HepG2 (cell line): ENCODE measurements at regions not wholly inside any gene's neighbourhood (a gene's known extent, or its start where the extent isn't known, plus 50 kb on each side); places are given as distances from the start of the nearest gene placed in this dataset.

Experiments
- ATF7-NPFF ChIP-seq: sonication (generic); formaldehyde crosslinking; IDR thresholded peaks from 2 replicates; pipeline ENCODE4 v1.8.1; 2023; ENCODE audit warnings: mild to moderate bottlenecking, low read depth, missing genetic modification reagents, moderate library complexity
- ELF1 ChIP-seq: sonication (generic); formaldehyde crosslinking; IDR thresholded peaks from 2 replicates; pipeline ENCODE4 v1.4.0; 2020; ENCODE audit warnings: missing genetic modification reagents
- ELK4 ChIP-seq: sonication (generic); formaldehyde crosslinking; IDR thresholded peaks from 2 replicates; pipeline ENCODE4 v1.9.0; 2021; ENCODE audit warnings: missing genetic modification reagents, borderline replicate concordance
- FIP1L1 ChIP-seq: fragments of 200-400 bp; formaldehyde crosslinking; IDR thresholded peaks from 2 replicates; pipeline ENCODE4 v1.6.1; 2018; ENCODE audit warnings: low read depth, mild to moderate bottlenecking, low read length, moderate library complexity, borderline replicate concordance; ENCODE audit not compliant: insufficient read depth
- GLMP ChIP-seq: sonication (generic); formaldehyde crosslinking; IDR thresholded peaks from 2 replicates; pipeline ENCODE4 v1.9.0; 2021; ENCODE audit warnings: missing genetic modification reagents, mild to moderate bottlenecking, borderline replicate concordance
- HNRNPK ChIP-seq: fragments of 200-400 bp; formaldehyde crosslinking; IDR thresholded peaks from 2 replicates; pipeline ENCODE4 v1.6.1; 2018; ENCODE audit warnings: low read length, low read depth, moderate library complexity, mild to moderate bottlenecking; ENCODE audit not compliant: poor library complexity, severe bottlenecking
- JUND ChIP-seq: sonication (generic); formaldehyde crosslinking; IDR thresholded peaks from 2 replicates; pipeline ENCODE4 v1.8.0; 2022; ENCODE audit warnings: mild to moderate bottlenecking, missing genetic modification reagents
- MIER3 ChIP-seq: IDR thresholded peaks from 2 replicates; pipeline ENCODE4 v1.6.1; 2016; ENCODE audit warnings: missing compliant biosample characterization, borderline replicate concordance
- NPAS2 ChIP-seq: sonication (generic); formaldehyde crosslinking; IDR thresholded peaks from 2 replicates; pipeline ENCODE4 v1.8.0; 2022; ENCODE audit warnings: mild to moderate bottlenecking, missing genetic modification reagents, borderline replicate concordance
- POLR2G ChIP-seq: fragments of 200-400 bp; formaldehyde crosslinking; IDR thresholded peaks from 2 replicates; pipeline ENCODE4 v1.6.1; 2018; ENCODE audit warnings: mild to moderate bottlenecking, low read depth, low read length, moderate library complexity
- REL ChIP-seq: sonication (generic); formaldehyde crosslinking; conservative IDR thresholded peaks from 2 replicates; pipeline ENCODE4 v1.8.0; 2022; ENCODE audit warnings: mild to moderate bottlenecking, missing genetic modification reagents, moderate library complexity
- RELA ChIP-seq: sonication (generic); formaldehyde crosslinking; IDR thresholded peaks from 2 replicates; pipeline ENCODE4 v1.4.0; 2020; ENCODE audit warnings: missing genetic modification reagents
- RXRA ChIP-seq: sonication (generic); formaldehyde crosslinking; IDR thresholded peaks from 2 replicates; pipeline ENCODE4 v1.5.1; 2020; ENCODE audit warnings: missing genetic modification reagents
- SMARCC2 ChIP-seq: fragments of 450-650 bp; IDR thresholded peaks from 2 replicates; pipeline ENCODE4 v1.6.1; 2017; ENCODE audit warnings: antibody characterized with exemption, mild to moderate bottlenecking
- SP1 ChIP-seq, 2 experiments: fragments of 450-650 bp in 1 of 2; sonication (generic) in 1 of 2; formaldehyde crosslinking in 1 of 2; IDR thresholded peaks; 2 replicates each; pipeline versions ENCODE4 v1.4.0 to v1.6.1; 2016 to 2020; ENCODE audit warnings: missing genetic modification reagents in 1 of 2
- TAF1 ChIP-seq: sonication (generic); formaldehyde crosslinking; IDR thresholded peaks from 2 replicates; pipeline ENCODE4 v1.4.0; 2020; ENCODE audit warnings: missing genetic modification reagents
- TP53 ChIP-seq: sonication (generic); formaldehyde crosslinking; conservative IDR thresholded peaks from 2 replicates; pipeline ENCODE4 v1.4.0; 2020; ENCODE audit warnings: missing genetic modification reagents
- USF2 ChIP-seq, 2 experiments: sonication (generic) in 1 of 2; formaldehyde crosslinking in 1 of 2; IDR thresholded peaks; 2 replicates each; pipeline versions ENCODE4 v1.5.1 to v1.6.1; 2011 to 2020; ENCODE audit warnings: borderline replicate concordance in 1 of 2, low read depth in 1 of 2, low read length in 1 of 2, mild to moderate bottlenecking in 1 of 2, missing genetic modification reagents in 1 of 2, moderate library complexity in 1 of 2
- ZBTB25 ChIP-seq: IDR thresholded peaks from 2 replicates; pipeline ENCODE4 v1.6.1; 2018; ENCODE audit warnings: missing genetic modification reagents
- ZMAT5 ChIP-seq: sonication (generic); formaldehyde crosslinking; IDR thresholded peaks from 2 replicates; pipeline ENCODE4 v1.5.0; 2020; ENCODE audit warnings: mild to moderate bottlenecking, low read depth, missing genetic modification reagents, borderline replicate concordance
- ZNF24 ChIP-seq: fragments of 450-650 bp; IDR thresholded peaks from 2 replicates; pipeline ENCODE4 v1.6.1; 2017; ENCODE audit warnings: antibody characterized with exemption, mild to moderate bottlenecking
- ZNF3 ChIP-seq: IDR thresholded peaks from 2 replicates; pipeline ENCODE4 v1.7.0; 2017; ENCODE audit warnings: inconsistent platforms
- ZNF549 ChIP-seq: sonication (generic); formaldehyde crosslinking; IDR thresholded peaks from 2 replicates; pipeline ENCODE4 v1.5.0; 2020; ENCODE audit warnings: missing genetic modification reagents
- ZNF761 ChIP-seq: sonication (generic); formaldehyde crosslinking; conservative IDR thresholded peaks from 2 replicates; pipeline ENCODE4 v1.4.0; 2020; ENCODE audit warnings: mild to moderate bottlenecking, missing genetic modification reagents
- ZNF839 ChIP-seq: sonication (generic); formaldehyde crosslinking; IDR thresholded peaks from 2 replicates; pipeline ENCODE4 v1.4.0; 2020; ENCODE audit warnings: missing genetic modification reagents, mild to moderate bottlenecking, borderline replicate concordance

- TF ChIP-seq REL (CRISPR knock-in tag): peak; percentile 85
- peak; percentile 73; the same call in 1 of the 2 replicates for TF ChIP-seq TAF1
- TF ChIP-seq ZNF761: peak; percentile 76; the same call in 1 of the 2 replicates
- TF ChIP-seq POLR2G: peak; percentile 52; the same call in 1 of the 2 replicates
- peak; percentile 99 for TF ChIP-seq MIER3 (CRISPR knock-in tag)
- TF ChIP-seq ATF7-NPFF: peak; percentile 82; the same call in 1 of the 2 replicates
- peak; percentile 77; the same call in 1 of the 2 replicates for TF ChIP-seq JUND (CRISPR knock-in tag)
- no peak for TF ChIP-seq NPAS2 (CRISPR knock-in tag)
- no peak for TF ChIP-seq SMARCC2
- no peak for TF ChIP-seq ZNF549 (CRISPR knock-in tag)
- TF ChIP-seq ZNF24: peak; percentile 20; the same call in 1 of the 2 replicates
- no peak for TF ChIP-seq SP1 (IDR thresholded peaks at IDR 0.05)
- peak; percentile 52; the same call in 1 of the 2 replicates for TF ChIP-seq SP1 (CRISPR knock-in tag; IDR thresholded peaks at IDR 0.05)
- no peak for TF ChIP-seq USF2 (IDR thresholded peaks at IDR 0.05; ENCODE audit: low read depth, low read length)
- no peak; the same call in 1 of the 2 replicates for TF ChIP-seq USF2 (CRISPR knock-in tag; IDR thresholded peaks at IDR 0.05; ENCODE audit: borderline replicate concordance)
- TF ChIP-seq ELF1 (CRISPR knock-in tag): peak; percentile 59
- TF ChIP-seq TP53 (CRISPR knock-in tag): peak; percentile 98
- TF ChIP-seq RXRA (CRISPR knock-in tag): peak; percentile 100
- TF ChIP-seq RELA (CRISPR knock-in tag): no peak
- no peak for TF ChIP-seq ZMAT5 (CRISPR knock-in tag)
- TF ChIP-seq GLMP (CRISPR knock-in tag): no peak
- no peak for TF ChIP-seq ELK4 (CRISPR knock-in tag)
- TF ChIP-seq HNRNPK: no peak
- peak; percentile 75 for TF ChIP-seq ZNF3
- TF ChIP-seq ZBTB25 (CRISPR knock-in tag): peak; percentile 85
- no peak for TF ChIP-seq FIP1L1
- 0 out of 2 replicates have a peak, but pooled peaks have one; percentile 64 for TF ChIP-seq ZNF839 (CRISPR knock-in tag)
These were observed 115.2 kb upstream of the PEG3 start (continued) for GRCh38 chr19:56955637-56956216.
